CD14-positive monocyte (primary cell): ENCODE measurements at regions not wholly inside any gene's neighbourhood (a gene's known extent, or its start where the extent isn't known, plus 50 kb on each side); places are given as distances from the start of the nearest gene placed in this dataset.

Source experiments
- DNase-seq, 3 donors: peaks; one replicate each; pipeline ENCODE4 v3.0.0-alpha.2; 2011 to 2022
- H2AFZ ChIP-seq: 2 replicates; pipeline ENCODE4 v1.6.0; 2012; ENCODE audit warnings: mild to moderate bottlenecking, low read depth, low read length, inconsistent platforms; ENCODE audit not compliant: insufficient read depth, poor library complexity, severe bottlenecking
- H3K27ac ChIP-seq, 2 donors: 1 replicate in 1 of 2; 2 replicates in 1 of 2; pipeline ENCODE4 v1.5.1; 2012 to 2013; ENCODE audit warnings: low read length in 2 of 2, control low read depth in 1 of 2, inconsistent platforms in 1 of 2, low read depth in 1 of 2, mild to moderate bottlenecking in 1 of 2
- H3K27me3 ChIP-seq, 2 donors: one replicate each; pipeline versions ENCODE4 v1.6.0 to v1.6.1; 2011 to 2013; ENCODE audit warnings: low read length in 2 of 2; ENCODE audit not compliant: control insufficient read depth in 2 of 2, insufficient read depth in 2 of 2
- H3K36me3 ChIP-seq, 2 donors: replicated peaks in 1 of 2; 1 replicate in 1 of 2; 2 replicates in 1 of 2; pipeline versions ENCODE4 v1.5.1 to v1.6.1; 2012 to 2013; ENCODE audit warnings: low read length in 2 of 2, control low read depth in 1 of 2, inconsistent platforms in 1 of 2, mild to moderate bottlenecking in 1 of 2; ENCODE audit not compliant: insufficient read depth in 2 of 2, control insufficient read depth in 1 of 2
- H3K4me1 ChIP-seq, 2 donors: 1 replicate in 1 of 2; 2 replicates in 1 of 2; pipeline versions ENCODE4 v1.5.1 to v1.6.1; 2012 to 2013; ENCODE audit warnings: low read length in 2 of 2, control low read depth in 1 of 2, inconsistent platforms in 1 of 2, mild to moderate bottlenecking in 1 of 2, moderate library complexity in 1 of 2; ENCODE audit not compliant: insufficient read depth in 2 of 2, control insufficient read depth in 1 of 2
- H3K4me2 ChIP-seq: replicated peaks from 2 replicates; pipeline ENCODE3; 2012; ENCODE audit warnings: low read length, moderate library complexity, mild to moderate bottlenecking; ENCODE audit not compliant: poor library complexity, severe bottlenecking; ENCODE audit errors: extremely low read depth
- H3K4me3 ChIP-seq, 3 experiments: fragments of 200-600 bp in 1 of 3; sonication (generic) in 1 of 3; replicated peaks in 1 of 3; 1 replicate in 2 of 3; 2 replicates in 1 of 3; pipeline ENCODE4 v1.5.1; 2011 to 2013; ENCODE audit warnings: low read length in 3 of 3, mild to moderate bottlenecking in 3 of 3, control low read depth in 2 of 3, low read depth in 2 of 3, inconsistent platforms in 1 of 3, moderate library complexity in 1 of 3
- H3K79me2 ChIP-seq: 2 replicates; pipeline ENCODE4 v1.6.0; 2012; ENCODE audit warnings: mild to moderate bottlenecking, control low read depth, inconsistent platforms, low read length, moderate library complexity; ENCODE audit not compliant: insufficient read depth
- H3K9ac ChIP-seq: 2 replicates; pipeline ENCODE4 v1.6.0; 2017; ENCODE audit warnings: low read length, mild to moderate bottlenecking; ENCODE audit not compliant: insufficient read depth, poor library complexity, severe bottlenecking
- H3K9me3 ChIP-seq, 2 donors: replicated peaks in 1 of 2; 1 replicate in 1 of 2; 2 replicates in 1 of 2; pipeline versions ENCODE4 v1.5.1 to v1.6.1; 2012 to 2013; ENCODE audit warnings: low read length in 2 of 2, control low read depth in 1 of 2; ENCODE audit not compliant: control insufficient read depth in 1 of 2, insufficient read depth in 1 of 2
- H4K20me1 ChIP-seq: 2 replicates; pipeline ENCODE4 v1.6.0; 2012; ENCODE audit warnings: mild to moderate bottlenecking, low read length, control low read depth, moderate library complexity; ENCODE audit not compliant: insufficient read depth
- H3K27ac Mint-ChIP-seq, 7 donors: one replicate each; pipeline ENCODE4 v1.8.0; 2020; ENCODE audit warnings: mild to moderate bottlenecking in 7 of 7, mixed read lengths in 7 of 7, moderate library complexity in 6 of 7, inconsistent platforms in 2 of 7
- H3K27me3 Mint-ChIP-seq, 3 donors: one replicate each; pipeline ENCODE4 v1.8.0; 2021 to 2022; ENCODE audit warnings: low read depth in 3 of 3, mild to moderate bottlenecking in 3 of 3, mixed read lengths in 3 of 3, moderate library complexity in 3 of 3, inconsistent platforms in 1 of 3
- H3K36me3 Mint-ChIP-seq, 2 donors: one replicate each; pipeline ENCODE4 v1.8.0; 2020; ENCODE audit warnings: mixed read lengths in 2 of 2, inconsistent platforms in 1 of 2, mild to moderate bottlenecking in 1 of 2
- H3K4me1 Mint-ChIP-seq: one replicate; pipeline ENCODE4 v1.8.0; 2020; ENCODE audit warnings: mild to moderate bottlenecking, mixed read lengths
- H3K4me3 Mint-ChIP-seq, 2 donors: one replicate each; pipeline ENCODE4 v1.8.0; 2020; ENCODE audit warnings: mild to moderate bottlenecking in 2 of 2, mixed read lengths in 2 of 2, moderate library complexity in 1 of 2
- H3K9me3 Mint-ChIP-seq, 7 donors: one replicate each; pipeline ENCODE4 v1.8.0; 2020 to 2022; ENCODE audit warnings: mixed read lengths in 7 of 7, mild to moderate bottlenecking in 6 of 7, moderate library complexity in 6 of 7, inconsistent platforms in 2 of 7
- WGBS: methylation state at CpG from one replicate; pipeline ENCODE4 v1.1.5; 2013; ENCODE audit warnings: missing lambda C conversion rate; ENCODE audit not compliant: insufficient coverage; 5-methylcytosine and 5-hydroxymethylcytosine counted together
- intact Hi-C, 2 donors: fragments of 100-400 bp; cut with micrococcal nuclease; formaldehyde crosslinking; loops; one replicate each; pipeline versions ENCODE4 v1.15.0 to v1.15.1; 2023
- TF ChIP-seq, protein P1 (sequence below): fragments of 200-600 bp; IDR thresholded peaks from one replicate; pipeline ENCODE4 v1.8.0; 2022; ENCODE audit warnings: antibody characterized with exemption, mild to moderate bottlenecking

DNA sequence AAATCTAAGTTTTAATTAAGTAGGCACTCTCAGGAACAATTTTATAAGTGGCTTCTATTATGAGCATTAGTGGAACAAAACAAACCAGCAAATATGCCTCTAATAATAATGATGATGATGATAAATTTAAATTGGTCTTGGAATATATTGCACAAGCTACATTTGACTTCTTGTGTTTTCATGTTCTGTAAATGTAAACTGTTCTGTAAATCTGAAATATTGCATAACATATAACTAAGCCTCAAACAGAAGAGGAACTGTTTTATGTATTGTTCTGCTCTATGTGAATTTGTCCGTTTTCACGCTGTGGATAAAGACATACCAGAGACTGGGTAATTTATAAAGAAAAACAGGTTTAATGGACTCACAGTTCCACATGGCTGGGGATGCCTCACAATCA is 625.2 kb upstream of the CELF2 start:
- H3K27me3 Mint-ChIP-seq = peaks cover 0 to 4% (median 1%) of the 10 kb centered on the region in 3 donors
- peak overlapping the region in 2 of 3 experiments; percentile 12 to 42 for H3K4me3 ChIP-seq
- H3K9me3 ChIP-seq = peaks cover 0 to 2% of the 10 kb centered on the region in 2 donors
- peak overlapping the region in 1 of 2 donors; percentile 49 for H3K27ac ChIP-seq
- no peaks in the 10 kb centered on the region for H3K27me3 ChIP-seq
- H3K27ac Mint-ChIP-seq = peak overlapping the region in 6 of 7 donors; percentile 24 to 83 (median 68)
- peak; percentile 7 to 21 (median 8) for DNase-seq
- H3K4me1 Mint-ChIP-seq = peaks cover 25% of the 10 kb centered on the region
- peak overlapping the region in 1 of 2 donors; percentile 38 for H3K4me3 Mint-ChIP-seq
- H3K36me3 Mint-ChIP-seq = no peaks in the 10 kb centered on the region
- H3K79me2 ChIP-seq = no peaks in the 10 kb centered on the region
- H4K20me1 ChIP-seq = no peaks in the 10 kb centered on the region
- intact Hi-C loops = no loop called here
- H3K9me3 Mint-ChIP-seq = peaks cover 0 to 7% (median 2%) of the 10 kb centered on the region in 7 donors
- H2AFZ ChIP-seq = no peak overlapping the region
- H3K4me1 ChIP-seq = peaks cover 10 to 34% of the 10 kb centered on the region in 2 donors
- no peak overlapping the region for H3K9ac ChIP-seq
- H3K4me2 ChIP-seq = peak overlapping the region; percentile 39
- TF ChIP-seq, protein P1, sequence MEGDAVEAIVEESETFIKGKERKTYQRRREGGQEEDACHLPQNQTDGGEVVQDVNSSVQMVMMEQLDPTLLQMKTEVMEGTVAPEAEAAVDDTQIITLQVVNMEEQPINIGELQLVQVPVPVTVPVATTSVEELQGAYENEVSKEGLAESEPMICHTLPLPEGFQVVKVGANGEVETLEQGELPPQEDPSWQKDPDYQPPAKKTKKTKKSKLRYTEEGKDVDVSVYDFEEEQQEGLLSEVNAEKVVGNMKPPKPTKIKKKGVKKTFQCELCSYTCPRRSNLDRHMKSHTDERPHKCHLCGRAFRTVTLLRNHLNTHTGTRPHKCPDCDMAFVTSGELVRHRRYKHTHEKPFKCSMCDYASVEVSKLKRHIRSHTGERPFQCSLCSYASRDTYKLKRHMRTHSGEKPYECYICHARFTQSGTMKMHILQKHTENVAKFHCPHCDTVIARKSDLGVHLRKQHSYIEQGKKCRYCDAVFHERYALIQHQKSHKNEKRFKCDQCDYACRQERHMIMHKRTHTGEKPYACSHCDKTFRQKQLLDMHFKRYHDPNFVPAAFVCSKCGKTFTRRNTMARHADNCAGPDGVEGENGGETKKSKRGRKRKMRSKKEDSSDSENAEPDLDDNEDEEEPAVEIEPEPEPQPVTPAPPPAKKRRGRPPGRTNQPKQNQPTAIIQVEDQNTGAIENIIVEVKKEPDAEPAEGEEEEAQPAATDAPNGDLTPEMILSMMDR = no peak
- no peaks in the 10 kb centered on the region for H3K36me3 ChIP-seq
- WGBS = no CpG with 5 or more reads among the region's 2 CpGs

DNA sequence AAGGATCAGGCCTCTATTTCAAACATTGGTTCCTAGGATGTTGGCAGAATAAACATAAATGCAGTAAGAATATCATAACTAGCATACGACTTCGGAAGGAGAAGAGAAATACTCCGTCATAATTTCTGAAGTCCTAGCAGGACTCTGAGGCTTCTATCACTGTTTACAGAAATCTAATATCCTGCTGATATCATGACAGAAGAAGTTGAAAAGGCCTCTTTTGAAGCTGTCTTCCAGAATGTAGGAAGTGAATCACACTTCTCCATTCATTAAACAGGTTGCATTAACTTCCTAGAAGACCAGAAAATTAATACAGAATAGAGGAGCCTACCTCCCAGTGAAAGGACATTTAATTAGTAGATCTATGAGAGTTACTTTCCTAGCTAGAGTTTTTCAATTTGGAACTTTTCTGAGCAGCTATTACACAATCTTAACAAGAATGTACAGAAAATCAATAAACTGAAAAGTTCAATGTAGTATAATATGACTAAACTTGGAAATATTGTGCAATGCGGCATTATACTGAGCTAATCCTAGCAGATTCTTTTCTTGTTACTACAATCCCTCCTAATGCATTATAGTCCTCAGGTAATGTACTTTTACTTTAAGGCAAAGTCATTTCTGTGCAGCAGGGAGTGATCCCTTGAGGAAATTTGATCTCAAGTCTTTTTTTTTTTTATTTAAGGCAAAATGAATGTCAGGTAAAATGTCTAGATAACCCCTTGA is 622.6 kb upstream of the CELF2 start:
- peaks cover 0 to 7% (median 0%) of the 10 kb centered on the region in 3 donors for H3K27me3 Mint-ChIP-seq
- intact Hi-C loops = no loop called here
- H3K4me1 ChIP-seq = peaks cover 10 to 34% of the 10 kb centered on the region in 2 donors
- H3K4me3 Mint-ChIP-seq = no peak overlapping the region
- no peak overlapping the region for H3K27ac ChIP-seq
- no peak overlapping the region for H3K27ac Mint-ChIP-seq
- no peak overlapping the region for H3K4me2 ChIP-seq
- peaks cover 25% of the 10 kb centered on the region for H3K4me1 Mint-ChIP-seq
- no peaks in the 10 kb centered on the region for H3K9me3 ChIP-seq
- no peaks in the 10 kb centered on the region for H4K20me1 ChIP-seq
- WGBS = no CpG with 5 or more reads among the region's 4 CpGs
- no peaks in the 10 kb centered on the region for H3K36me3 ChIP-seq
- no peak for DNase-seq
- no peaks in the 10 kb centered on the region for H3K27me3 ChIP-seq
- no peak overlapping the region for H3K4me3 ChIP-seq
- no peaks in the 10 kb centered on the region for H3K79me2 ChIP-seq
- no peaks in the 10 kb centered on the region for H3K36me3 Mint-ChIP-seq
- TF ChIP-seq, protein P1 = no peak
- H3K9ac ChIP-seq = no peak overlapping the region
- H2AFZ ChIP-seq = no peak overlapping the region
- peaks cover 0 to 6% (median 5%) of the 10 kb centered on the region in 7 donors for H3K9me3 Mint-ChIP-seq
